Right lobe of liver (tissue), 4 donors: ENCODE measurements at regions not wholly inside any gene's neighbourhood (a gene's known extent, or its start where the extent isn't known, plus 50 kb on each side); places are given as distances from the start of the nearest gene placed in this dataset.

Experiments
- CTCF ChIP-seq, 4 donors: fragments of 200-600 bp in 3 of 4; fragments of 450-650 bp in 1 of 4; IDR thresholded peaks; one replicate each; pipeline versions ENCODE4 v1.5.1 to v1.8.0; 2016 to 2022; ENCODE audit warnings: antibody characterized with exemption in 4 of 4, mild to moderate bottlenecking in 2 of 4
- POLR2A ChIP-seq: fragments of 450-650 bp; IDR thresholded peaks from one replicate; pipeline ENCODE4 v1.6.1; 2017; ENCODE audit warnings: antibody characterized with exemption, mild to moderate bottlenecking
- donor health status: DM: no; HTN: no; CAD: no.
- donor health status: DM: no; HTN: no; CAD: no.
- donor health status: DM: no; HTN: yes; CAD: no.

- TF ChIP-seq CTCF (IDR thresholded peaks at IDR 0.05) (no peak), POLR2A (no peak)
Observed at GRCh38 chr3:34361921-34362320, 563.5 kb downstream of the PDCD6IP start.
